ENCODE measurements at regions not wholly inside any gene's neighbourhood (a gene's known extent, or its start where the extent isn't known, plus 50 kb on each side); places are given as distances from the start of the nearest gene placed in this dataset.

DNA sequence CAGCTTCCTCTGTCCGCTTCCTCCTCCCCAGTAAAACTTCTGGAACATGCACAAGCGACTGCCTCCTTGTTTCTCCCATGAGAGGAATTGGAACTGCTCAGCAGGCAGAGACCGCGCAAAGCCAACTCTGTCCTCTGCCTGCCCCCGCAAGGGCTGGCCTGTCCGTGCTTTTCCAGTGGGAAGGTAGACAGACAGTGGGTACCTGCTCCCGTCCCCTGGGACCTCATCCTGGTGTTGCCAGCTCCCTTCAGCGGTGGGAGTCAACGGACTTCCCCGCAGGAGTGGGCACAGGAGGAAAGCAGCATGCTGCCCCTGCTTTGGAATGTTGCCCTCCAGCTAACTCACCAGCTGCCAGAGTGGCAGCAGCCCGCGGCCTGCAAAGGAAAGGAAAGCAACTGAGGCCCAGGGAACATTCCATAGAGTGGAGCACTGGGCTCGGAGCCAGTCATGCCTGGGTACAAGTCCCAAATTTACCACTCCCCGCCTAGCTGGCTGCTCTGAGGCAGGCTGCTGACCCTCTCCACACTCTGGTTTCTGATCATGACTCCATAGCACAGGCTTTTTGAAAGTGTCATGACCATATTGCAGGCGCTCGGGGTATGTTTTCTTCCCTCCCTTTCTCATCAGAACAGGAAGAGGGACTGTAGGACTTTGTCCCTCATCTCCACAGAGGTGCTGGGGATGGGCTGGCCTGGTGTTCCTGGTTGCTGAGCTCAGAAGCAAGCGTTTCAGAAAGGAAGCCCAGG lies 89.2 kb upstream of the CLMN start:
- no peak for TF ChIP-seq TAF1 (IDR thresholded peaks at IDR 0.05; ENCODE audit: borderline replicate concordance, insufficient read depth, low read length)
- no peak for TF ChIP-seq FOXP2 (optimal IDR thresholded peaks at IDR 0.05; ENCODE audit: borderline replicate concordance, extremely low read depth, extremely low read length, insufficient read depth)
- TF ChIP-seq, protein P1, sequence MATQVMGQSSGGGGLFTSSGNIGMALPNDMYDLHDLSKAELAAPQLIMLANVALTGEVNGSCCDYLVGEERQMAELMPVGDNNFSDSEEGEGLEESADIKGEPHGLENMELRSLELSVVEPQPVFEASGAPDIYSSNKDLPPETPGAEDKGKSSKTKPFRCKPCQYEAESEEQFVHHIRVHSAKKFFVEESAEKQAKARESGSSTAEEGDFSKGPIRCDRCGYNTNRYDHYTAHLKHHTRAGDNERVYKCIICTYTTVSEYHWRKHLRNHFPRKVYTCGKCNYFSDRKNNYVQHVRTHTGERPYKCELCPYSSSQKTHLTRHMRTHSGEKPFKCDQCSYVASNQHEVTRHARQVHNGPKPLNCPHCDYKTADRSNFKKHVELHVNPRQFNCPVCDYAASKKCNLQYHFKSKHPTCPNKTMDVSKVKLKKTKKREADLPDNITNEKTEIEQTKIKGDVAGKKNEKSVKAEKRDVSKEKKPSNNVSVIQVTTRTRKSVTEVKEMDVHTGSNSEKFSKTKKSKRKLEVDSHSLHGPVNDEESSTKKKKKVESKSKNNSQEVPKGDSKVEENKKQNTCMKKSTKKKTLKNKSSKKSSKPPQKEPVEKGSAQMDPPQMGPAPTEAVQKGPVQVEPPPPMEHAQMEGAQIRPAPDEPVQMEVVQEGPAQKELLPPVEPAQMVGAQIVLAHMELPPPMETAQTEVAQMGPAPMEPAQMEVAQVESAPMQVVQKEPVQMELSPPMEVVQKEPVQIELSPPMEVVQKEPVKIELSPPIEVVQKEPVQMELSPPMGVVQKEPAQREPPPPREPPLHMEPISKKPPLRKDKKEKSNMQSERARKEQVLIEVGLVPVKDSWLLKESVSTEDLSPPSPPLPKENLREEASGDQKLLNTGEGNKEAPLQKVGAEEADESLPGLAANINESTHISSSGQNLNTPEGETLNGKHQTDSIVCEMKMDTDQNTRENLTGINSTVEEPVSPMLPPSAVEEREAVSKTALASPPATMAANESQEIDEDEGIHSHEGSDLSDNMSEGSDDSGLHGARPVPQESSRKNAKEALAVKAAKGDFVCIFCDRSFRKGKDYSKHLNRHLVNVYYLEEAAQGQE (IDR thresholded peaks at IDR 0.05; ENCODE audit: insufficient read depth in 1 of 2, low read depth in 2 of 2, low read length in 2 of 2): no peak
- no peak for TF ChIP-seq POLR2AphosphoS5 (IDR thresholded peaks at IDR 0.05; ENCODE audit: low read depth, low read length)
- TF ChIP-seq SIN3A (IDR thresholded peaks at IDR 0.05; ENCODE audit: borderline replicate concordance, insufficient read depth, low read length): no peak

DNA sequence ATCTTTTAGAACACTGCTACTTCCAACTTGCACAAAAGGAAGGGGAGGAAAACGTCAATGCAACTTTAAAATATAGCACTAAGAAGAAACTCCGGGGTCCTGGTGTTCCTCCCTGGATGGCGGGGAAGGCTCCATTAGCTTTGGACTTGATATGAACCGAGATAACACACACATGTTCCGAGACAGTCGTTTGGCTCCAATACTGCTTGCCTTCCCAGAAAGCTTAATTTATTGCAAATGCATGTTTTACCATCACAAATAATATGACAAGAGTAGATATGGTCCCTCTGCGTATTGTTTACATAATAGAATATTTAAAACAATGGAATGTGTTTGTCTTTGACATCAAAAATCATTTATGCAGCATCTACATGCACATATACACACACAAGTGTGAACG lies 87.6 kb upstream of the CLMN start:
- TF ChIP-seq POLR2AphosphoS5 (IDR thresholded peaks at IDR 0.05; ENCODE audit: low read depth, low read length) (no peak), FOXP2 (optimal IDR thresholded peaks at IDR 0.05; ENCODE audit: borderline replicate concordance, extremely low read depth, extremely low read length, insufficient read depth) (no peak), TAF1 (IDR thresholded peaks at IDR 0.05; ENCODE audit: borderline replicate concordance, insufficient read depth, low read length) (no peak), SIN3A (IDR thresholded peaks at IDR 0.05; ENCODE audit: borderline replicate concordance, insufficient read depth, low read length) (no peak)
- TF ChIP-seq, protein P1 (IDR thresholded peaks at IDR 0.05; ENCODE audit: insufficient read depth in 1 of 2, low read depth in 2 of 2, low read length in 2 of 2): no peak

DNA sequence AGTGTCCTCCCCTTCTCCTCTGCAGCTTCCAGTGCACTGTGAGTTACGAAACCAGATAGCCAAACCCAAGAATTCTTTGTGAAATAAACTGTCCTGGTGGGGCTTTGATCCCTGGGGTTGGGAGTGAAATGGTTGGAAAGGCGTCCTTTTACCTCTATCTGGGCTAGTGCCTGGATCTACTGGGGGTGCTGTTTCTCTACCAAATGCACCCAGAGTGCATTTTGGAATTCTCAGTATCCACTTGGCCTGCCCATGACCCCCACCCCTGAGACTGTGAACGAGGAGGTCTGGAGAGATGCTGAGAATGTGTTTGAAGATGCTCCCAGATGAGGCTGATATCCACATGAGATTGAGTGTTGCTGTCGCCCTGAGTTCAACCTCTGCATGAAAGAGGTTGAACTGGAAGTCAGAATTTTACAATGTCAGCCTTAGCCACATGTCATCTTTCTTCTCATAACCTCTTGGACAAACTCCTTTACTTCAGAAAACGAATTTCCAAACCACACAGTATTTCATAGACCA lies 87.1 kb upstream of the CLMN start:
- TF ChIP-seq, protein P1 (IDR thresholded peaks at IDR 0.05; ENCODE audit: insufficient read depth in 1 of 2, low read depth in 2 of 2, low read length in 2 of 2): no peak
- TF ChIP-seq FOXP2 (optimal IDR thresholded peaks at IDR 0.05; ENCODE audit: borderline replicate concordance, extremely low read depth, extremely low read length, insufficient read depth) (no peak), SIN3A (IDR thresholded peaks at IDR 0.05; ENCODE audit: borderline replicate concordance, insufficient read depth, low read length) (no peak), POLR2AphosphoS5 (IDR thresholded peaks at IDR 0.05; ENCODE audit: low read depth, low read length) (no peak), TAF1 (IDR thresholded peaks at IDR 0.05; ENCODE audit: borderline replicate concordance, insufficient read depth, low read length) (no peak)

DNA sequence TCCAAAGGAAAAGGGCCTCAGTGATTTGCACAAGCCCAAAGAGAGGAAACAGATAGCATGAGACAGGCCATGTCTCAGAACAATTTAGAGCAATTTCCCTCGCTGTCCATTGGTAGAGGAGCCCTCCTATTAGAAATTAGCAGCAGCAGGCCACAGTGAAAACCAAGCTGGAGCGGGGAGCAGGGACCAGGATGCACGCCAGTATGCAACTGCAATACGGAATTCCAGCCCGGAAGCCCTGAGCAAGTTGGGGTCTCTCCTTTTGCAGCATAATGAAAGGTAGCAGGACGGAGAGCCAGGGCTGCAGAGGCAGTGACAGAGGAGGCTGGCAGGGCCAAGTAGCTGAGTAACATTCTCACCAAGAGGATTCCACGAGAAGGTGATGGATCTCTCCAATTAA lies 84.9 kb upstream of the CLMN start:
- TF ChIP-seq FOXP2 (optimal IDR thresholded peaks at IDR 0.05; ENCODE audit: borderline replicate concordance, extremely low read depth, extremely low read length, insufficient read depth) (no peak), TAF1 (IDR thresholded peaks at IDR 0.05; ENCODE audit: borderline replicate concordance, insufficient read depth, low read length) (no peak), POLR2AphosphoS5 (IDR thresholded peaks at IDR 0.05; ENCODE audit: low read depth, low read length) (no peak), SIN3A (IDR thresholded peaks at IDR 0.05; ENCODE audit: borderline replicate concordance, insufficient read depth, low read length) (no peak)
- TF ChIP-seq, protein P1 (IDR thresholded peaks at IDR 0.05; ENCODE audit: insufficient read depth in 1 of 2, low read depth in 2 of 2, low read length in 2 of 2): no peak
